ENCODE measurements at regions not wholly inside any gene's neighbourhood (a gene's known extent, or its start where the extent isn't known, plus 50 kb on each side); places are given as distances from the start of the nearest gene placed in this dataset.
"Not testable (repeated sequence)": the region's sequence is repeated elsewhere in the genome, so short reads cannot be mapped to it uniquely, and the experiment has no call there.

DNA sequence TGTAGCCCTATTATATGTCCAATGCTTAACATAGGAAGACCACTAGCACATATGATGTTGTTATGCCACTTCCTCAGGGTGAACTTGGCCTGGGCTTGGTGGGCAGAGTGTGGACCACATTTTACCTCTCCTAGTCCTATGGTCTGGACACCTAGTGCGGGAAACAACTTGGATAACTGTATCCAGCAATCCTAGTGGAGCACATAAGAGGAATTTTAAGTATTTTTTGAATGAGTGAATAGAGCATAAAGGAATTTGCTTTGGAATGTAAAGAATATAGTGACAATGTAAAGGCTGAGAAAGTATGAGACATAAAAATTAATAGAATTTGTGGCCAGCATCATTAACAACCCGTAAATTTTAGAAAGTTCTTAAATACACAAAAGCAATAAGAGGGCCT is 528.9 kb downstream of the IGSF11 start:
- DNase-seq = no peak

- no peak for DNase-seq
These were observed 523.2 kb downstream of the IGSF11 start for GRCh38 chr3:118511402-118511801.

- DNase-seq = no peak
These were observed 522.3 kb downstream of the IGSF11 start for GRCh38 chr3:118512301-118512700.

DNA sequence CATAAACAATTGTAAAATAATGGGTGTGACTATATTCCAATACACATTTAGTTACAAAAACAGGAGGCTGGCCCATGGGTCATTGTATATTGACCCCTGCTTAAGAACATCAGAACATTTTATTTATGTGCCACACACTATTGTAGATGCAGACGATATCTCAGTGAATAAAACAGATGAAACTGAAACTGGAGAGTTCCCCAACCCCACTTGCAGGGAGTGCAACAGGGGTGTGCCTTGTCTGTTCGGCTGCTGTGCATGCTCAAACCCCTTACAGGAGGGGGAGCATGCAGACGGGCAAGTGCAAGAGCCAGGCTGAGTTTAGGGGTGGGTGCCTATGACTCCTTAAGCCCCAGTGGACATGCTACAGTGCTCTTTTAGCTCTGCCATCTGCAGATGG is 509.6 kb downstream of the IGSF11 start:
- DNase-seq = no peak

GRCh38 chr3:118526758-118527513 is 507.7 kb downstream of the IGSF11 start:
- no peak for DNase-seq

GRCh38 chr3:118527514-118528044 is 507.1 kb downstream of the IGSF11 start:
- DNase-seq = no peak

DNA sequence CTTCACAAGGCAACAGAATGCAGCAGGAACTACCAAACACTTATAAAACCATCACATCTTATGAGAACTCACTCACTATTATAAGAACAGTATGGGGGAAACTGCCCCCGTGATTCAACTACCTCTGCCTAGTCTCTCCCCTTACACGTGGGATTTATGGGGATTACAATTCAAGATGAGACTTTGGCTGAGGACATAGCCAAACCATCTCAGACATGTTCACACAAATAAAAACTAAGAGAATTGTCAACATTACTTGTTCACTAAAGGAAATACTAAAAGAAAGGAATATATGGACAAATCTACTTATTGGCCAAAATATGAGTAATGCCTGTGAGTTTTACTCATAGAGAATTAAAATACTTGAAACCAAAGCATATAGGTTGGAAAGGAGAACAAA is 505.1 kb downstream of the IGSF11 start:
- no peak for DNase-seq

DNA sequence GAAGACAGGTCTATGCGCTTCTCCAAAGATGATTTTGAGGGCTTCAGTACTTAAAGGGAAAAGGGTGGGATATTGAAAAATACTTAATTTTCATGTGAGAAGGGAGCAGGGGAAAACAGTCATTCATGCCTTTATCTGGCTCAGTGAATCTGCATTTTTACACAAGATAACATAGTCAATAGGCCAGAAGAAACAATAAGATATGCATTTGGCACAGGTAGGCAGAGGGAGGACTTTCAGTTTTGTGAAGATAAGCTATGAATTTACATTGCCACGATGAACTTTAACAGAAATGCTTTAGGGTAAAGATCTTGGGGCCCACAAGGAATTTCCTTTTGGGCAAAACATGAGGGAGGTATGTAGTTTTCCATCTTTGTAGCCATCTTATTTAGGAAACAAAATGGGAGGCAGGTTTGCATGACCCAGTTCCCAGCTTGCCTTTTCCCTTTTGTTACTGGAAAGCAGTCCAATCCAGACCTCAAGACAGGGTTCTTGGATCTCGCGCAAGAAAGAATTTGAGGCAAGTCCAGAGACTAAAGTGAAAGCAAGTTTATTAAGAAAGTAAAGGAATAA is 504.2 kb downstream of the IGSF11 start:
- DNase-seq = no peak

DNA sequence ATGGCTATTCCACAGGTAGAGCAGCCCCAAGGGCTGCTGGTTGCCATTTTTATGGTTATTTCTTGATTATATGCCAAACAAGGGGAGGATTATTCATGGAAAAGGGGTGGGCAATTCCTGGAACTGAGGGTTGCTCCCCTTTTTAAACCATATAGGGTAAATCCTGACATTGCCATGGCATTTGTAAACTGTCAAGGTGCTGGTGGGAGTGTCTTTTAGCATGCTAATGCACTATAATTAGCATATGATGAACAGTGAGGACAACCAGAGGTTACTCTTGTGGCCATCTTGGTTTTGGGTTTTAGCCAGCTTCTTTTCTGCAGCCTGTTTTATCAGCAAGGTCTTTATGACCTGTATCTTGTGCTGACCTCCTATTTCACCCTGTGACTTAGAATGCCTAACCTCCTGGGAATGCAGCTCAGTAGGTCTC is 503.7 kb downstream of the IGSF11 start:
- DNase-seq = not testable (repeated sequence)

GRCh38 chr3:118531816-118532215 is 502.8 kb downstream of the IGSF11 start:
- DNase-seq = no peak

GRCh38 chr3:118533676-118534075 is 501.0 kb downstream of the IGSF11 start:
- no peak for DNase-seq

GRCh38 chr3:118534519-118534918 is 500.1 kb downstream of the IGSF11 start:
- no peak for DNase-seq

DNA sequence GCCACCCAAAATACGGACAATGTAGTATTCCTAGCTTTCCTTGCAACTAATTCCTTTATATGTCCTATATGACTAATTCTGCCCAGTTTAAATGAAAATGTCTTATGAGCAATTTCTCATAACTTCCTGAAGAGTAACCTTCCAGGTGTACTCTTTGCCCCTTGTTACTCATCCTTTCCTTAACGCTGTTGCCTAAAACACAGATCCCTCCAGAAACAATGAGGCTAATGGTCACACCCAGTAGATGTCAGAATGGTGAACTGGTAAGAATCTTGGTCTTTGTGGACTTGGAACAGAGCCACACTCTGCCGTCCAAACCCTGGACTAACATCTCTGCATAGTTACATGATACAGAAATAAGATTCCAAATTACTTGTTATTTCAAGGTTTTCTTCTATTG is 497.9 kb downstream of the IGSF11 start:
- no peak for DNase-seq

DNA sequence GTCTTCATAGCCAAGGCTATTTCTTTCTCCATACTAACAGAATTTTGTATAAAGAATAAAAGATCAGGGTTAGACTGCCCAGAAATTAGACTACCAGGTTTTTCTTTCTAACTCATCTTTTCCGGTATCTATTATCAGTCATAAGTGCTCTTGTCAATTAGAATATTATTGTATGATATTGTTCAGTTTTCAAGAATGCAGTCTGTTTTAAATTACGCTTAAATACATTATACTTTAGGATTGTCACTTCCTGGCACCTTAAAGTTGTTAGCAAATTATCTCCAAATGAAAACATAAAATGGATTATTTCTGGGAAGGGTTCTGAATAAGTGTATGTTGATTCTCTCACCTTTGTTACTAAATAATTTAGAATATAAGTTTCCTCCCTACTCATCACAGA is 497.2 kb downstream of the IGSF11 start:
- no peak for DNase-seq

GRCh38 chr3:118538187-118538586 is 496.5 kb downstream of the IGSF11 start:
- no peak for DNase-seq

GRCh38 chr3:118539820-118540447 is 494.7 kb downstream of the IGSF11 start:
- not testable (repeated sequence) for DNase-seq

GRCh38 chr3:118540448-118540821 is 494.2 kb downstream of the IGSF11 start:
- not testable (repeated sequence) for DNase-seq

GRCh38 chr3:118540826-118541225 is 493.8 kb downstream of the IGSF11 start:
- DNase-seq = no peak

DNA sequence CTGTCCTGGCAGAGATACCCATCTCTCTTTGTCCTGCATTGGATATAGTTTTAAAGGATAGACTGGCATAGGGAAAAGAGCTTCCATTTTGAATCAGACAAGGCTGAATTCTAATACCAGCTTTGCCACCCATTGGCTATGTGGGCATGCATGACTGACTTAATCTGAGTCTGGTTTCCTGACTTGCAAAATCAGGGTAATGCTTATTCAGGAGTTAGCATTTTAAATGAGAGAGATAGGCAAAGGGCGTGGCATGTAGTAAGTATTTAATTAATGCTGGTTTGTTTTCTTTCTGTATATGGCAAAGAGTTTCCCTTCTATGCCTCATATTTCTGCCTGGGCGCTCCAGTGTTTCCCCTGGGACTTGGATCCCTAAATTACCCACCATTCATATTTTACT is 492.9 kb downstream of the IGSF11 start:
- no peak for DNase-seq

- DNase-seq = no peak
These were observed 490.8 kb downstream of the IGSF11 start for GRCh38 chr3:118543832-118544231.

- DNase-seq = no peak
These were observed 490.2 kb downstream of the IGSF11 start for GRCh38 chr3:118544458-118544857.

- no peak for DNase-seq
These were observed 486.2 kb downstream of the IGSF11 start for GRCh38 chr3:118548434-118548833.

- DNase-seq = no peak
These were observed 484.5 kb downstream of the IGSF11 start for GRCh38 chr3:118550122-118550521.

DNA sequence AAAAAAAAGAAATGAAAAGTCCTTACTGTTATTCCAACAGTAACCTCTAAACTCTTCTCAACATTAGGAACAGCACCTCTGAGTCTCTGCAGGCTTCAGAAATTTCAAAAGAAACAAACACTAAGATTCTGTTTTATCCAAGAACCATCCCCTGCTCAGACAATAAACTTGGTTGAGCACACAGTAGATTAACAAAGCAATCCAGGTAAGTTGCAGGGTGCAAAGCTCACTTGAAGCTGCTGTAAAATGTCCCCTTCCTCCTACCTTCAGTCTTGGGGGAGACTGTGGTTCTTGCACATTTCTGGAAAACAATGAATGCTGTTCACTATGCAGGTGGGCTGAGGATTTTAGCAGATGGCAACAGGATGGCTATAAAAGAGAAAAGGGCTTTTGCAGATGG is 484.1 kb downstream of the IGSF11 start:
- DNase-seq = no peak

Data from AML-193 (cell line).